Activated CD8-positive, alpha-beta memory T cell treated with anti-CD3 and anti-CD28 coated beads for 48 hours (primary cell): ENCODE measurements at regions not wholly inside any gene's neighbourhood (a gene's known extent, or its start where the extent isn't known, plus 50 kb on each side); places are given as distances from the start of the nearest gene placed in this dataset.

Source experiments
- DNase-seq, 3 experiments: peaks; one replicate each; pipeline ENCODE4 v3.0.0-alpha.2; 2020; ENCODE audit warnings: low read depth in 2 of 3, low spot score in 2 of 3

GRCh38 chr21:38186661-38187270, 70.0 kb upstream of the KCNJ15 start:
- no peak for DNase-seq

- DNase-seq, result no peak
Observed at GRCh38 chr21:38188037-38188436, 68.8 kb upstream of the KCNJ15 start.

DNA sequence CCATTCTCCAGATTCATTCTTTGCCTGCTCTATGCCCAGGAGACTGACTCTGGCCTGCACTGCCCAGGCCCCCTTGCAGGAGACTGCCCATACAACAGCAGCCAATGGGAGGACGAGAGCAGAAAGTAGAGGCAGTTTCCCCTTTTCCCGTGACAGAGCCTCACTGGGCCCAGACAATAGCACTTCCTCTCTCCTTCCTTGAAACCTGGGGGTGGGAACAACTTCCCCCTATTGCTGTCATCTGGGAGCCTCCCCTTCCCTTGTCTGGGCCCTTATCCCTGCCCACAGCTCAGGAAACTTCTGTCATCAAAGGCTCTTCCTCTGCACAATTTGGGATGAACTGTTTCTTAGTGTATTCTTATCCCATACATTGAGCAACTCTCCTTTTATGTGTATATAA, 60.8 kb upstream of the KCNJ15 start:
- no peak for DNase-seq

DNA sequence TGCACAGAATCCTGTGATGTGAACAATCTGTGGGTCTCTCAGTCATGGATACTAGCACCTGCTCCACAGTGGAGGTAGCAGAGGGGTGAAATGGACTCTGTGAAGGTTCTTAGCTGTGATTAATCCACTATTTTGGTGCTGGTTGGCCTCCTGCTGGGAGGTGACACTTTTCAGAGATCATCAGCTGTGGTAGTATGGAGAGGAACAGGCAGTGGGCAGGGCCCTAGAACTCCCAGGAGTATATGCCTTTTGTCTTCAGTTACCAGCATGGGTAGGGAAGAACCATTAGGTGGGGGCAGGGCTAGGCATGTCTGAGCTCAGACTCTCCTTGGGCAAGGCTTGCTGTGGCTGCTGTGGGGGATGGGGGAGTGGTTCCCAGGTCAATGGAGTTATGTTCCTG, 54.0 kb upstream of the KCNJ15 start:
- no peak for DNase-seq

- DNase-seq, result no peak
Observed at GRCh38 chr21:38203229-38203628, 53.6 kb upstream of the KCNJ15 start.

- no peak for DNase-seq
Observed at GRCh38 chr21:38205940-38206339, 50.9 kb upstream of the KCNJ15 start.

- no peak for DNase-seq
Observed at GRCh38 chr21:38206646-38207045, 50.1 kb upstream of the KCNJ15 start.
